Smooth muscle cell (in vitro differentiated cells): ENCODE measurements at regions not wholly inside any gene's neighbourhood (a gene's known extent, or its start where the extent isn't known, plus 50 kb on each side); places are given as distances from the start of the nearest gene placed in this dataset.
A peak's percentile ranks its signal among the peaks of the same experiment; 100 is the strongest.

Experiments used
- DNase-seq: peaks from one replicate; lab custom pipeline; 2025; ENCODE audit not compliant: unreplicated experiment; lab: John Stamatoyannopoulos, UW
- H2AFZ ChIP-seq: fragments of 200-600 bp; sonication (generic); 2 replicates; pipeline ENCODE4 v1.6.0; 2016; ENCODE audit warnings: antibody characterized with exemption, low read depth, mild to moderate bottlenecking
- H3F3A ChIP-seq: fragments of 200-600 bp; sonication (generic); 2 replicates; pipeline ENCODE4 v1.6.0; 2017; ENCODE audit warnings: antibody characterized with exemption, low read depth
- H3K27ac ChIP-seq: fragments of 200-600 bp; sonication (generic); 2 replicates; pipeline ENCODE4 v1.5.1; 2016; ENCODE audit warnings: low read depth, mild to moderate bottlenecking
- H3K27me3 ChIP-seq: fragments of 200-600 bp; sonication (generic); 2 replicates; pipeline ENCODE4 v1.6.1; 2016; ENCODE audit warnings: low read depth, mild to moderate bottlenecking
- H3K36me3 ChIP-seq: fragments of 200-600 bp; sonication (generic); 2 replicates; pipeline ENCODE4 v1.5.1; 2016; ENCODE audit warnings: low read depth
- H3K4me1 ChIP-seq: fragments of 200-600 bp; sonication (generic); 2 replicates; pipeline ENCODE4 v1.5.1; 2016; ENCODE audit warnings: low read depth
- H3K4me2 ChIP-seq: fragments of 200-600 bp; sonication (generic); 2 replicates; pipeline ENCODE4 v1.6.0; 2016; ENCODE audit warnings: mild to moderate bottlenecking
- H3K4me3 ChIP-seq: fragments of 200-600 bp; sonication (generic); 2 replicates; pipeline ENCODE4 v1.5.1; 2016; ENCODE audit warnings: mild to moderate bottlenecking
- H3K79me2 ChIP-seq: fragments of 200-600 bp; sonication (generic); 2 replicates; pipeline ENCODE4 v1.6.0; 2016; ENCODE audit warnings: low read depth, mild to moderate bottlenecking
- H3K9ac ChIP-seq: fragments of 200-600 bp; sonication (generic); 2 replicates; pipeline ENCODE4 v1.6.0; 2016; ENCODE audit warnings: low read depth
- H3K9me3 ChIP-seq: fragments of 200-600 bp; sonication (generic); replicated peaks from 2 replicates; pipeline ENCODE4 v1.5.1; 2016; ENCODE audit warnings: low read depth
- H4K20me1 ChIP-seq: fragments of 200-600 bp; sonication (generic); 2 replicates; pipeline ENCODE4 v1.6.0; 2016; ENCODE audit warnings: low read depth
- CTCF ChIP-seq: fragments of 200-600 bp; sonication (generic); IDR thresholded peaks from 2 replicates; pipeline ENCODE4 v1.5.1; 2017; ENCODE audit warnings: borderline replicate concordance, mild to moderate bottlenecking, antibody characterized with exemption; ENCODE audit not compliant: insufficient read depth, poor library complexity, severe bottlenecking
- WGBS: methylation state at CpG from one replicate; pipeline ENCODE4 v1.1.7; 2016; ENCODE audit warnings: low lambda C conversion rate; 5-methylcytosine and 5-hydroxymethylcytosine counted together

- TF ChIP-seq CTCF: no peak
- Histone ChIP-seq H3K4me3 (no peak overlapping the region), H3K27me3 (no peaks in the 10 kb centered on the region), H3K9me3 (no peaks in the 10 kb centered on the region), H3K79me2 (no peaks in the 10 kb centered on the region), H3K4me2 (no peak overlapping the region), H2AFZ (peak overlapping the region; percentile 49), H3K27ac (no peak overlapping the region), H4K20me1 (no peaks in the 10 kb centered on the region), H3F3A (no peaks in the 10 kb centered on the region), H3K36me3 (no peaks in the 10 kb centered on the region), H3K9ac (no peak overlapping the region), H3K4me1 (no peaks in the 10 kb centered on the region)
- no peak for DNase-seq
- WGBS: 77% methylated on average over 5 of the region's 5 CpGs
These were observed 489.2 kb downstream of the EPHA7 start for GRCh38 chr6:92930171-92930570.

GRCh38 chr6:92922216-92922806 lies 497.0 kb downstream of the EPHA7 start:
- no peaks in the 10 kb centered on the region for H3K36me3 ChIP-seq
- H2AFZ ChIP-seq: no peak overlapping the region
- DNase-seq: no peak
- H3K79me2 ChIP-seq: no peaks in the 10 kb centered on the region
- H3K27ac ChIP-seq: no peak overlapping the region
- no peak overlapping the region for H3K9ac ChIP-seq
- H3K4me1 ChIP-seq: no peaks in the 10 kb centered on the region
- no peaks in the 10 kb centered on the region for H3K9me3 ChIP-seq
- WGBS: 65% methylated on average over 5 of the region's 5 CpGs
- H3K4me2 ChIP-seq: no peak overlapping the region
- H4K20me1 ChIP-seq: no peaks in the 10 kb centered on the region
- no peaks in the 10 kb centered on the region for H3K27me3 ChIP-seq
- TF ChIP-seq CTCF: no peak
- H3F3A ChIP-seq: no peaks in the 10 kb centered on the region
- no peak overlapping the region for H3K4me3 ChIP-seq

DNA sequence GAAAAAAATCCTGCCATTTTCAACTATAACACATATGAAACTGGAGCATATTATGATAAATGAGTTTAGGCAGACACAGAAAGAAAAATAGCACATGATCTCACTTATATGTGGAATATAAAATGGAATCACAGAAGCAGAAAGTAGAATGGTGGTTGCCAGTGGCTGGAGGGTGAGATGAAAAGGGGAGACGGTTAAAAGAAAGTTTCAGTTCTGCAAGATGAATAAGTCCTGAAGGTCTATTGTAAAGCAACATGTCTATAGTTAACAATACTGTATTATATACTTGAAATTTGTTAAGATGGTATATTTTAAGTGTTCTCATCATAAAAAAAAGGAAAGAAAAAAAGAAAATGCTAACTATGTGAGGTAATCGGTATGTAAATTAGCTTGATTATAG lies 503.9 kb downstream of the EPHA7 start:
- Histone ChIP-seq H3F3A (no peaks in the 10 kb centered on the region), H3K4me1 (no peaks in the 10 kb centered on the region), H3K4me2 (no peak overlapping the region), H3K27ac (no peak overlapping the region), H3K9me3 (no peaks in the 10 kb centered on the region), H3K9ac (no peak overlapping the region), H3K36me3 (no peaks in the 10 kb centered on the region), H3K4me3 (no peak overlapping the region), H4K20me1 (no peaks in the 10 kb centered on the region), H3K27me3 (no peaks in the 10 kb centered on the region), H3K79me2 (no peaks in the 10 kb centered on the region), H2AFZ (no peak overlapping the region)
- WGBS: 95% methylated on average over 2 of the region's 2 CpGs
- TF ChIP-seq CTCF: no peak
- no peak for DNase-seq

GRCh38 chr6:92911301-92911700 lies 508.1 kb downstream of the EPHA7 start:
- Histone ChIP-seq H3K4me3 (no peak overlapping the region), H3K36me3 (no peaks in the 10 kb centered on the region), H3K79me2 (no peaks in the 10 kb centered on the region), H3K4me1 (peaks cover 4% of the 10 kb centered on the region), H3F3A (no peaks in the 10 kb centered on the region), H3K27ac (no peak overlapping the region), H3K4me2 (no peak overlapping the region), H4K20me1 (no peaks in the 10 kb centered on the region), H3K9me3 (no peaks in the 10 kb centered on the region), H3K9ac (no peak overlapping the region), H2AFZ (no peak overlapping the region), H3K27me3 (no peaks in the 10 kb centered on the region)
- no peak for DNase-seq
- 100% methylated on average over 1 of the region's 1 CpG for WGBS
- TF ChIP-seq CTCF: no peak
